K562 (cell line): ENCODE measurements at regions not wholly inside any gene's neighbourhood (a gene's known extent, or its start where the extent isn't known, plus 50 kb on each side); places are given as distances from the start of the nearest gene placed in this dataset.

ENCODE experiments used
- ATAC-seq: fragments of 200-7000 bp; cut with Tn5 transposase; 3 replicates; pipeline ENCODE4 v1.9.1; 2020; ENCODE audit warnings: moderate library complexity
- BruUV-seq: library from RNA; stranded (reverse); fragments of 400-500 nt; replicated peaks from 2 replicates; lab custom pipeline; 2021; lab: Mats Ljungman, UMichigan
- CTCF ChIA-PET: fragments of 300-600 bp; formaldehyde crosslinking; extraction: SDS; loops from one replicate; lab custom pipeline; 2021; ENCODE audit warnings: low intra/inter-chr PET ratio; lab: Yijun Ruan, JAX
- POLR2A ChIA-PET: fragments of 300-600, 350-650 bp; sonication (Branson Sonifier 250); formaldehyde crosslinking; extraction: SDS; loops from one replicate; lab custom pipeline; 2021; ENCODE audit warnings: antibody characterized with exemption, inconsistent platforms; lab: Yijun Ruan, JAX
- DNase-seq, 4 experiments: peaks; one replicate each; pipeline versions ENCODE4 v3.0.0 to v3.0.0-alpha.2; 2011 to 2018; ENCODE audit warnings: low spot score in 3 of 4, mixed read lengths in 3 of 4; ENCODE audit errors: extremely low read depth in 1 of 4
- FAIRE-seq: peaks from 2 replicates; lab custom pipeline; 2011; peaks lifted over from hg19 to GRCh38; lab: Jason Lieb, UNC
- H2AFZ ChIP-seq: 2 replicates; pipeline ENCODE4 v1.6.0; 2011; ENCODE audit warnings: low read depth, low read length, control low read depth, inconsistent platforms
- H3K27ac ChIP-seq: fragments of 200-600 bp; 3 replicates; pipeline ENCODE4 v1.8.0; 2011; ENCODE audit warnings: low read depth, mild to moderate bottlenecking, control low read depth, inconsistent platforms, low read length, moderate library complexity, mixed read lengths; ENCODE audit errors: extremely low read depth
- H3K27me3 ChIP-seq, 2 experiments: fragments of 300-600 bp in 1 of 2; 2 replicates in 1 of 2; 3 replicates in 1 of 2; pipeline versions ENCODE4 v1.6.0 to v1.8.0; 2011; ENCODE audit warnings: inconsistent platforms in 2 of 2, low read length in 2 of 2, mild to moderate bottlenecking in 1 of 2, mixed read lengths in 1 of 2, moderate library complexity in 1 of 2; ENCODE audit not compliant: control insufficient read depth in 2 of 2, insufficient read depth in 2 of 2
- H3K36me3 ChIP-seq: fragments of 300-600 bp; 3 replicates; pipeline ENCODE4 v1.8.0; 2011; ENCODE audit warnings: mild to moderate bottlenecking, low read length, inconsistent platforms; ENCODE audit not compliant: control insufficient read depth, insufficient read depth
- H3K4me1 ChIP-seq, 2 experiments: fragments of 200-600 bp in 1 of 2; replicated peaks in 1 of 2; 2 replicates in 1 of 2; 3 replicates in 1 of 2; pipeline versions ENCODE4 v1.5.1 to v1.8.0; 2011; ENCODE audit warnings: inconsistent platforms in 2 of 2, low read length in 2 of 2, mild to moderate bottlenecking in 1 of 2, mixed read lengths in 1 of 2, moderate library complexity in 1 of 2; ENCODE audit not compliant: control insufficient read depth in 2 of 2, insufficient read depth in 2 of 2
- H3K4me2 ChIP-seq: 2 replicates; pipeline ENCODE4 v1.6.1; 2011; ENCODE audit warnings: low read length, control low read depth, inconsistent platforms, mixed read lengths; ENCODE audit not compliant: insufficient read depth
- H3K4me3 ChIP-seq: fragments of 200-600 bp; sonication (generic), shearing (Covaris generic); 2 replicates; pipeline ENCODE4 v1.5.1; 2016; ENCODE audit warnings: control low read depth, inconsistent platforms
- H3K79me2 ChIP-seq: fragments of 200-600 bp; 3 replicates; pipeline ENCODE4 v1.8.0; 2011; ENCODE audit warnings: low read length, inconsistent platforms; ENCODE audit not compliant: control insufficient read depth, insufficient read depth
- H3K9ac ChIP-seq, 2 experiments: 2 replicates each; pipeline versions ENCODE4 v1.6.0 to v1.6.1; 2011; ENCODE audit warnings: low read depth in 2 of 2, low read length in 2 of 2, control low read depth in 1 of 2, inconsistent platforms in 1 of 2, mild to moderate bottlenecking in 1 of 2, mixed read lengths in 1 of 2; ENCODE audit not compliant: insufficient read depth in 1 of 2
- H3K9me1 ChIP-seq: one replicate; pipeline ENCODE4 v1.6.0; 2011; ENCODE audit warnings: inconsistent platforms, mild to moderate bottlenecking, low read length, moderate library complexity; ENCODE audit not compliant: control insufficient read depth, insufficient read depth
- H3K9me3 ChIP-seq: replicated peaks from 2 replicates; pipeline ENCODE4 v1.5.1; 2011; ENCODE audit warnings: low read depth, low read length, inconsistent platforms; ENCODE audit not compliant: control insufficient read depth, insufficient read depth
- H4K20me1 ChIP-seq: replicated peaks from 2 replicates; pipeline ENCODE4 v1.6.1; 2011; ENCODE audit warnings: low read length, inconsistent platforms, mixed read lengths; ENCODE audit not compliant: control insufficient read depth, insufficient read depth
- ARHGAP35 ChIP-seq: fragments of 450-650 bp; IDR thresholded peaks from 2 replicates; pipeline ENCODE4 v1.6.1; 2018; ENCODE audit not compliant: partially characterized antibody
- ETV1 ChIP-seq: fragments of 450-650 bp; conservative IDR thresholded peaks from 2 replicates; pipeline ENCODE4 v1.6.1; 2016; ENCODE audit warnings: missing genetic modification characterization, control low read depth, low read depth, missing compliant biosample characterization
- ETV5 ChIP-seq: sonication (generic); formaldehyde crosslinking; IDR thresholded peaks from 2 replicates; pipeline ENCODE4 v1.4.0; 2020; ENCODE audit warnings: low read depth, mild to moderate bottlenecking, missing genetic modification reagents
- HIVEP1 ChIP-seq: fragments of 250-450 bp; sonication (Bioruptor Pico); IDR thresholded peaks from 2 replicates; pipeline ENCODE4 v1.4.0; 2020; ENCODE audit warnings: mild to moderate bottlenecking
- HNRNPUL1 ChIP-seq: fragments of 200-400 bp; formaldehyde crosslinking; IDR thresholded peaks from 2 replicates; pipeline ENCODE4 v1.6.1; 2017; ENCODE audit warnings: low read length
- MAZ ChIP-seq, 2 experiments: fragments of 450-650 bp in 1 of 2; sonication (generic) in 1 of 2; formaldehyde crosslinking; IDR thresholded peaks in 1 of 2; conservative IDR thresholded peaks in 1 of 2; 2 replicates each; pipeline versions ENCODE4 v1.4.0 to v1.5.0; 2020; ENCODE audit warnings: mild to moderate bottlenecking in 1 of 2, missing genetic modification reagents in 1 of 2
- MCM3 ChIP-seq: fragments of 450-650 bp; IDR thresholded peaks from 2 replicates; pipeline ENCODE4 v1.6.1; 2016
- MTF1 ChIP-seq: fragments of 250-450 bp; sonication (Bioruptor Pico); IDR thresholded peaks from 2 replicates; pipeline ENCODE4 v1.9.0; 2021; ENCODE audit warnings: moderate library complexity, mild to moderate bottlenecking, inconsistent platforms, borderline replicate concordance
- MXD1 ChIP-seq: fragments of 250-450 bp; sonication (Bioruptor Pico); IDR thresholded peaks from 2 replicates; pipeline ENCODE4 v1.8.0; 2021; ENCODE audit warnings: borderline replicate concordance, mild to moderate bottlenecking, moderate library complexity; ENCODE audit not compliant: poor library complexity, severe bottlenecking
- SIN3B ChIP-seq: fragments of 450-650 bp; IDR thresholded peaks from 2 replicates; pipeline ENCODE4 v1.6.1; 2017; ENCODE audit warnings: low read depth, mild to moderate bottlenecking, moderate library complexity
- SMARCA5 ChIP-seq: fragments of 450-650 bp; IDR thresholded peaks from 2 replicates; pipeline ENCODE4 v1.6.1; 2016
- SMARCB1 ChIP-seq: IDR thresholded peaks from 2 replicates; pipeline ENCODE4 v1.6.1; 2011; ENCODE audit warnings: improper control_type of control experiment, low read depth; ENCODE audit not compliant: insufficient read length
- TAF15 ChIP-seq: fragments of 200-400 bp; formaldehyde crosslinking; IDR thresholded peaks from 2 replicates; pipeline ENCODE4 v1.6.1; 2017; ENCODE audit warnings: mild to moderate bottlenecking, low read depth, low read length, moderate library complexity
- UBTF ChIP-seq, 2 experiments: IDR thresholded peaks; 2 replicates each; pipeline ENCODE4 v1.6.1; 2012; ENCODE audit warnings: improper control_type of control experiment in 2 of 2, low read depth in 2 of 2, low read length in 2 of 2, borderline replicate concordance in 1 of 2
- ZBTB12 ChIP-seq: fragments of 250-450 bp; sonication (Bioruptor Pico); IDR thresholded peaks from 2 replicates; pipeline ENCODE4 v1.4.0; 2020
- ZBTB43 ChIP-seq: sonication (generic); formaldehyde crosslinking; IDR thresholded peaks from 2 replicates; pipeline ENCODE4 v1.8.0; 2023; ENCODE audit warnings: mild to moderate bottlenecking, missing genetic modification reagents
- ZNF274 ChIP-seq: IDR thresholded peaks from 2 replicates; pipeline ENCODE4 v1.6.1; 2011; ENCODE audit warnings: low read depth, mild to moderate bottlenecking, low read length, moderate library complexity, borderline replicate concordance
- ZNF766 ChIP-seq: fragments of 200-800 bp; sonication (Bioruptor generic); conservative IDR thresholded peaks from 2 replicates; pipeline ENCODE4 v1.6.1; 2016; ENCODE audit warnings: missing genetic modification characterization, missing compliant biosample characterization
- ZSCAN29 ChIP-seq: fragments of 450-650 bp; IDR thresholded peaks from 2 replicates; pipeline ENCODE4 v1.6.1; 2017
- WGBS: fragments of 100-300 bp; shearing (Covaris generic); methylation state at CpG from one replicate; pipeline ENCODE4 v1.1.6; 2016; ENCODE audit warnings: low coverage, mixed read lengths; ENCODE audit not compliant: insufficient coverage; ENCODE audit errors: missing lambda C conversion rate; 5-methylcytosine and 5-hydroxymethylcytosine counted together
- in situ Hi-C: fragments of 300-500 bp; cut with MboI; formaldehyde crosslinking; loops from 4 replicates; pipeline ENCODE4 v1.15.0; 2018; ENCODE audit warnings: inconsistent platforms, mixed read lengths
- intact Hi-C: fragments of 100-400 bp; cut with micrococcal nuclease; formaldehyde crosslinking; loops from 2 replicates; pipeline ENCODE4 v1.14.2; 2022

- H4K20me1 ChIP-seq: no peaks in the 10 kb centered on the region
- FAIRE-seq (no peak), ATAC-seq (no peak), DNase-seq (no peak)
- in situ Hi-C loops (no loop called here), intact Hi-C loops (no loop called here)
- no peak overlapping the region for H3K9ac ChIP-seq
- no peaks in the 10 kb centered on the region for H3K27me3 ChIP-seq
- no peak overlapping the region for H2AFZ ChIP-seq
- H3K79me2 ChIP-seq: no peaks in the 10 kb centered on the region
- H3K9me1 ChIP-seq: no peaks in the 10 kb centered on the region
- no TSS peak for BruUV-seq
- 0% methylated on average over 5 of the region's 5 CpGs for WGBS
- H3K36me3 ChIP-seq: no peaks in the 10 kb centered on the region
- no peak overlapping the region for H3K27ac ChIP-seq
- CTCF ChIA-PET: no interaction called here
- TF ChIP-seq ZSCAN29 (no peak), HIVEP1 (no peak), SMARCA5 (no peak), ZBTB12 (CRISPR knock-in tag) (no peak), MCM3 (no peak), UBTF (IDR thresholded peaks at IDR 0.05; ENCODE audit: borderline replicate concordance in 1 of 2, low read depth in 2 of 2, low read length in 2 of 2) (no peak), MTF1 (CRISPR knock-in tag) (no peak), SMARCB1 (no peak), SIN3B (no peak), ETV1 (no peak), MXD1 (CRISPR knock-in tag) (no peak), ZBTB43 (no peak), HNRNPUL1 (no peak), TAF15 (no peak), ZNF766 (no peak), MAZ (CRISPR knock-in tag; conservative IDR thresholded peaks at IDR 0.05 in 1 of 2, IDR thresholded peaks at IDR 0.05 in 1 of 2) (no peak), ARHGAP35 (no peak), ETV5 (no peak), ZNF274 (no peak)
- H3K4me3 ChIP-seq: no peak overlapping the region
- POLR2A ChIA-PET: no interaction called here
- no peaks in the 10 kb centered on the region for H3K4me1 ChIP-seq
- H3K9me3 ChIP-seq: no peaks in the 10 kb centered on the region; the same call in 1 of the 2 replicates
- H3K4me2 ChIP-seq: no peak overlapping the region
These were observed 184.3 kb upstream of the MBL2 start for GRCh38 chr10:52956861-52957260.
